Progenitor cell of endocrine pancreas (in vitro differentiated cells): ENCODE measurements at regions not wholly inside any gene's neighbourhood (a gene's known extent, or its start where the extent isn't known, plus 50 kb on each side); places are given as distances from the start of the nearest gene placed in this dataset.

Source experiments
- DNase-seq: peaks from one replicate; pipeline ENCODE4 v3.0.0; 2021; ENCODE audit warnings: low spot score; ENCODE audit not compliant: unreplicated experiment
- H3K27ac Mint-ChIP-seq: 2 replicates; pipeline ENCODE4 v1.8.0; 2021; ENCODE audit warnings: mild to moderate bottlenecking, moderate library complexity, mixed read lengths
- H3K27me3 Mint-ChIP-seq: 2 replicates; pipeline ENCODE4 v1.8.0; 2021; ENCODE audit warnings: mixed read lengths
- H3K36me3 Mint-ChIP-seq: 2 replicates; pipeline ENCODE4 v1.8.0; 2022; ENCODE audit warnings: mixed read lengths; ENCODE audit not compliant: insufficient read depth
- H3K4me1 Mint-ChIP-seq: 2 replicates; pipeline ENCODE4 v1.8.0; 2021; ENCODE audit warnings: low read depth, mixed read lengths
- H3K4me3 Mint-ChIP-seq: 2 replicates; pipeline ENCODE4 v1.8.0; 2021; ENCODE audit warnings: low read depth, mild to moderate bottlenecking, moderate library complexity, mixed read lengths
- H3K9me3 Mint-ChIP-seq: 2 replicates; pipeline ENCODE4 v1.8.0; 2021; ENCODE audit warnings: low read depth, mixed read lengths
- CTCF ChIP-seq: fragments of 200-600 bp; sonication (generic); IDR thresholded peaks from one replicate; pipeline ENCODE4 v1.5.0; 2021; ENCODE audit warnings: antibody characterized with exemption, mild to moderate bottlenecking; ENCODE audit not compliant: unreplicated experiment

DNA sequence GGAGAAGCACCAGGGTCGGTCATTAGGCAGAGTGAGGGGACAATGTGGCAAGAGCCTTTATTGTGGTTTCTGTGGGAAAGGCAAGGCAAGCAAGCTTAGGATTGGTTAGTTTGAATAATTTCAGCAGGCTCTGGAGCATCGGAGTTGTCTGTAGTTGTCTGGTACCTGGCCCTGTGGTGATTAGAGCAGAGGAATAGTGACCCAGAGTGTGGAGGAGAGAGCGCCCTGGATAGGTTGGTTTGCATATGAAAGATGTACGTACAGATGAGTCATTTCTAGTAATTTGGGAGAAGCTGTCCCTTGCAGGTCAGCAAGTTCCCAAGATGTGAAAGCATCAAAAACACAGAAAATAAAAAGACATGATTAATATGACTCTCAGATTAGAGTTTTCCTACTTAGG lies 383.1 kb upstream of the MEX3C start:
- Mint-ChIP-seq H3K4me1 (peaks cover 3% of the 10 kb centered on the region), H3K27ac (no peak overlapping the region), H3K36me3 (no peaks in the 10 kb centered on the region), H3K9me3 (peaks cover 5% of the 10 kb centered on the region), H3K27me3 (peaks cover 5% of the 10 kb centered on the region), H3K4me3 (no peak overlapping the region)
- TF ChIP-seq CTCF = no peak
- no peak for DNase-seq

- DNase-seq = no peak
- Mint-ChIP-seq H3K9me3 (peaks cover 3% of the 10 kb centered on the region), H3K27me3 (peaks cover 5% of the 10 kb centered on the region), H3K4me3 (no peak overlapping the region), H3K4me1 (no peaks in the 10 kb centered on the region), H3K27ac (no peak overlapping the region), H3K36me3 (no peaks in the 10 kb centered on the region)
- no peak for TF ChIP-seq CTCF
Observed at GRCh38 chr18:51582551-51582950, 385.1 kb upstream of the MEX3C start.

DNA sequence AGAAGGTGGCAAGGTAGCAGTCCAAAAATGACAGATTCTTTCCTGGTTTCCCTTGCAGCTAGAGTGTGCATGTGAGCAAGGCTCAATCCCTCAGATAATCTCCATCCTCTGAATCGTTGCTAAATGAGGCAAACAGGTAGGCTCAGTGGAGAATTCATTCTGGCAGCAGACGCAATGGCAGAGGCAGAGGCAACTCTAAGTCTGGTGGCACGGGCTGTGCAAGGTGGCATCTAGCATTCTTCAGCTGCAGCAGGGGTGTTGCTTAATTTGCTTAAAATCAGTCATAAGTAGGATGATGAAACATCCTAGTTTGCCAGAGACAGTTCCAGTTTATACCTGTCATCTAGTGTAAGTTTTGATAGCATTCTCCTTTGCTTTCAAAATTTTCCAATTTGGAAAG lies 391.1 kb upstream of the MEX3C start:
- peaks cover 5% of the 10 kb centered on the region for H3K27me3 Mint-ChIP-seq
- no peaks in the 10 kb centered on the region for H3K9me3 Mint-ChIP-seq
- no peak overlapping the region for H3K4me3 Mint-ChIP-seq
- no peak for DNase-seq
- no peaks in the 10 kb centered on the region for H3K36me3 Mint-ChIP-seq
- H3K27ac Mint-ChIP-seq = no peak overlapping the region
- H3K4me1 Mint-ChIP-seq = no peaks in the 10 kb centered on the region
- TF ChIP-seq CTCF = no peak

DNA sequence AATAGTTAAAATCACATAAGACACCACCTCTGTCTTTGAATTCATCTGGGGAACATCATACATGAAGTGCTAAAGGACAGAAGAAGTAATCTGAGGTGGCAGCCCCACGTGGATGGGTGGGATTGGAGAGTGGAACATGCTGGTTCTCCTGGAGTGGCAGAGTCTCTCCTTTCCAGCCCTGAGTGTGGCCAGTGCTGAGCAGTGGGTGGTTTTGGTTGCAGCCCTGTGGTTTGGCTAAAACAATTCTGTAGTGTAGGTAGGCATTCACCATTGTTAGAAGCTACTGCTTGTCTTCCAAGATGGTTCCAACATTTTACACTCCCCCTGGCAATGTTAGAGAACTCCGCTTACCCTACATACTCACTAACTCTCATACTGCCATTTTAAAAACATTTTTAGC lies 396.4 kb upstream of the MEX3C start:
- no peak overlapping the region for H3K27ac Mint-ChIP-seq
- H3K4me1 Mint-ChIP-seq = no peaks in the 10 kb centered on the region
- DNase-seq = no peak
- peaks cover 3% of the 10 kb centered on the region for H3K36me3 Mint-ChIP-seq
- H3K9me3 Mint-ChIP-seq = peaks cover 10% of the 10 kb centered on the region
- H3K27me3 Mint-ChIP-seq = peaks cover 14% of the 10 kb centered on the region
- no peak overlapping the region for H3K4me3 Mint-ChIP-seq
- TF ChIP-seq CTCF = no peak

DNA sequence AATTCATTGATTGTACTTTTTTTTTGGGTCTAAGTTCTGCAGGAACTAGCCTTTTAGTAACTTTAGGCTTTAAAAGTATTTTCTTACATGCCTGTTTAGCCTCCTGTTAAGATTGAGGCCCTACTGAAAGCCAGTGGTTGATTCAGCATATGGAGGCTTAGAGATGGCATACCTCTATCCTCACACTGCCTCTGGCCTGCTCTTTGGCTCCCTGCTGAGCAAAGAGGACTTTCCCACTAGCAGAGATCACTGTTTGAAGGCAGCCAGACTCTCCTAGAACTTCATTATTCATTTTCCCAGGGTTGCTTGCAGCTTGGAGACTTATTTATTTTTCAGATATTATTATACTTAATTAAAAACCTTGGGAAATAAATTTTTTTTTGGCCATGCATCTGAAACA lies 405.6 kb upstream of the MEX3C start:
- DNase-seq = no peak
- H3K27ac Mint-ChIP-seq = no peak overlapping the region

More for the DNA sequence above, 405.6 kb upstream of the MEX3C start:
- Mint-ChIP-seq H3K4me1 (peaks cover 13% of the 10 kb centered on the region), H3K4me3 (no peak overlapping the region), H3K9me3 (peaks cover 3% of the 10 kb centered on the region), H3K27me3 (peaks cover 33% of the 10 kb centered on the region), H3K36me3 (no peaks in the 10 kb centered on the region)
- no peak for TF ChIP-seq CTCF
